ENCODE measurements at regions not wholly inside any gene's neighbourhood (a gene's known extent, or its start where the extent isn't known, plus 50 kb on each side); places are given as distances from the start of the nearest gene placed in this dataset.

DNA sequence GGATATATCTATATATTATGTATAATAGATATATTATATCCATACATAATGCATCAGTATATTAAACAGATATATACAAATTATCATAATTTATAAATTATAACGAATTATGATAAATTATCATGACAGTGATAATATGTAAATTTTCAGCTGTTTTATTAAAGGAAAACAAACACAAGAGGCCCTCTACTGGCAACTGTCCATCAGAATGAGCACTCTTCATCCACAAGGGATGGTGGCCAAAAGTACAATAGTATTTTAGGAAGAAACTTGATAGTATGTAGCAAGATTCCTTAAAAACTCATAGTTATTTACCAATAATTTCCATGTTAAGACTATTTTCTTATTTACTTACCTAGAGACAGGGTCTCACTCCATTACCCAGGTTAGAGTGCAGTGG, 113.3 kb upstream of the LPAR1 start:
- no peak for TF ChIP-seq CTCF (IDR thresholded peaks at IDR 0.05; ENCODE audit: borderline replicate concordance, extremely low read depth, insufficient read depth)
- Histone ChIP-seq H3K36me3 (ENCODE audit: control insufficient read depth in 2 of 3, insufficient read depth in 3 of 3, low read length in 3 of 3) (no peaks in the 10 kb centered on the region), H3K9ac (ENCODE audit: low read length in 3 of 3) (no peak overlapping the region), H3K4me3 (ENCODE audit: low read length in 3 of 3) (no peak overlapping the region), H3K9me3 (ENCODE audit: control insufficient read depth in 2 of 3, insufficient read depth in 1 of 3, low read length in 3 of 3) (no peaks in the 10 kb centered on the region), H3K27ac (ENCODE audit: low read depth in 2 of 2, low read length in 2 of 2) (no peak overlapping the region), H3K27me3 (ENCODE audit: control insufficient read depth, insufficient read depth, low read length) (no peaks in the 10 kb centered on the region), H3K4me1 (ENCODE audit: control insufficient read depth in 2 of 3, insufficient read depth in 2 of 3, low read depth in 1 of 3, low read length in 3 of 3) (no peaks in the 10 kb centered on the region)
- DNase-seq (no peak), FAIRE-seq (no peak)
- intact Hi-C loops (cut with DNase I): no loop called here

- DNase-seq: peak in 1 of 5 donors; percentile 73
- Histone ChIP-seq H3K27ac (ENCODE audit: low read depth in 2 of 2, low read length in 2 of 2) (no peak overlapping the region), H3K9ac (ENCODE audit: low read length in 3 of 3) (no peak overlapping the region), H3K36me3 (ENCODE audit: control insufficient read depth in 2 of 3, insufficient read depth in 3 of 3, low read length in 3 of 3) (no peaks in the 10 kb centered on the region), H3K27me3 (ENCODE audit: control insufficient read depth, insufficient read depth, low read length) (no peaks in the 10 kb centered on the region), H3K4me3 (ENCODE audit: low read length in 3 of 3) (no peak overlapping the region), H3K4me1 (ENCODE audit: control insufficient read depth in 2 of 3, insufficient read depth in 2 of 3, low read depth in 1 of 3, low read length in 3 of 3) (no peaks in the 10 kb centered on the region), H3K9me3 (ENCODE audit: control insufficient read depth in 2 of 3, insufficient read depth in 1 of 3, low read length in 3 of 3) (no peaks in the 10 kb centered on the region)
- no peak for TF ChIP-seq CTCF (IDR thresholded peaks at IDR 0.05; ENCODE audit: borderline replicate concordance, extremely low read depth, insufficient read depth)
- no peak for FAIRE-seq
- intact Hi-C loops (cut with DNase I): no loop called here
Measured at GRCh38 chr9:111150181-111150580, 111.9 kb upstream of the LPAR1 start.

DNA sequence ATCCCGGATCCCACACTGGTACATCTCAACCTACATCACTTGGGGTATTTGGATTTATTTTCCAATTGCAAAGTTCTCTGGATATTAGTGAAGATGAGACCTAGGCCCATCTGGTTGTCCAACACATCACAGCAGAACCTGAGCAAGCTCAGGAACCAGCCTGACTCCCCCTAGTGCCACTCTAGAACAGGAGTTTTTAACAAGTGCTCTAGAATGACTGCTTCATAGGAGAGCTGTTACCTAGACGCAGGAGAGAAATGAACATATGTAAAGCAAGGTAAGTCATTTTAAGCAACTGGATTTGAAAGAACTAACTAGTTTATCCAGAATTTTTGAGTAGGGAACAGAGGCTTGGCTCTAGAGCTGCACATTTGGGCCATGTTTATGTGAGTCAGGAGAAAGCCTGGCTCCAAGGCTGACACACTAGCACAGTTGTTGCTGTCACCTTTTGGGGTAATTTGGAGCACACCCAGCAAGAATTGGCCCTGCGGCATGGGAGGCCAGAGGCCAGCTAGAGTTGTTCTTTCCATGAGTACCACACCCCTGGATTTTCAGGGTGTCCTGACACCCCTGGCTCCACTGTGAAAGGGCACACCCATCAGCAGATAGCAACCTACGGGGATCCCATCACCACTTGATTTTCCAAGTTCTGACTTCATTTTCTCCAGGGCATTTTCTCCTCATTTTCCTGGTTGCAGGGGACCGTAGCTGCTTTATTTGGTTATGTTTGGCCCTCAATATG, 110.9 kb upstream of the LPAR1 start:
- Histone ChIP-seq H3K27me3 (ENCODE audit: control insufficient read depth, insufficient read depth, low read length) (no peaks in the 10 kb centered on the region), H3K9me3 (ENCODE audit: control insufficient read depth in 2 of 3, insufficient read depth in 1 of 3, low read length in 3 of 3) (no peaks in the 10 kb centered on the region), H3K4me3 (ENCODE audit: low read length in 3 of 3) (no peak overlapping the region), H3K4me1 (ENCODE audit: control insufficient read depth in 2 of 3, insufficient read depth in 2 of 3, low read depth in 1 of 3, low read length in 3 of 3) (no peaks in the 10 kb centered on the region), H3K27ac (ENCODE audit: low read depth in 2 of 2, low read length in 2 of 2) (no peak overlapping the region), H3K36me3 (ENCODE audit: control insufficient read depth in 2 of 3, insufficient read depth in 3 of 3, low read length in 3 of 3) (no peaks in the 10 kb centered on the region), H3K9ac (ENCODE audit: low read length in 3 of 3) (no peak overlapping the region)
- no peak for FAIRE-seq
- no peak for DNase-seq
- TF ChIP-seq CTCF (IDR thresholded peaks at IDR 0.05; ENCODE audit: borderline replicate concordance, extremely low read depth, insufficient read depth): no peak
- intact Hi-C loops (cut with DNase I): no loop called here
